Progenitor cell of endocrine pancreas (in vitro differentiated cells): ENCODE measurements at regions not wholly inside any gene's neighbourhood (a gene's known extent, or its start where the extent isn't known, plus 50 kb on each side); places are given as distances from the start of the nearest gene placed in this dataset.
"Not testable (repeated sequence)": the region's sequence is repeated elsewhere in the genome, so short reads cannot be mapped to it uniquely, and the experiment has no call there.

ENCODE experiments used
- DNase-seq: peaks from one replicate; pipeline ENCODE4 v3.0.0; 2021; ENCODE audit warnings: low spot score; ENCODE audit not compliant: unreplicated experiment
- H3K27ac Mint-ChIP-seq: 2 replicates; pipeline ENCODE4 v1.8.0; 2021; ENCODE audit warnings: mild to moderate bottlenecking, moderate library complexity, mixed read lengths
- H3K27me3 Mint-ChIP-seq: 2 replicates; pipeline ENCODE4 v1.8.0; 2021; ENCODE audit warnings: mixed read lengths
- H3K36me3 Mint-ChIP-seq: 2 replicates; pipeline ENCODE4 v1.8.0; 2022; ENCODE audit warnings: mixed read lengths; ENCODE audit not compliant: insufficient read depth
- H3K4me1 Mint-ChIP-seq: 2 replicates; pipeline ENCODE4 v1.8.0; 2021; ENCODE audit warnings: low read depth, mixed read lengths
- H3K4me3 Mint-ChIP-seq: 2 replicates; pipeline ENCODE4 v1.8.0; 2021; ENCODE audit warnings: low read depth, mild to moderate bottlenecking, moderate library complexity, mixed read lengths
- H3K9me3 Mint-ChIP-seq: 2 replicates; pipeline ENCODE4 v1.8.0; 2021; ENCODE audit warnings: low read depth, mixed read lengths
- TF ChIP-seq, protein P1 (sequence below): fragments of 200-600 bp; sonication (generic); IDR thresholded peaks from one replicate; pipeline ENCODE4 v1.5.0; 2021; ENCODE audit warnings: antibody characterized with exemption, mild to moderate bottlenecking; ENCODE audit not compliant: unreplicated experiment

DNA sequence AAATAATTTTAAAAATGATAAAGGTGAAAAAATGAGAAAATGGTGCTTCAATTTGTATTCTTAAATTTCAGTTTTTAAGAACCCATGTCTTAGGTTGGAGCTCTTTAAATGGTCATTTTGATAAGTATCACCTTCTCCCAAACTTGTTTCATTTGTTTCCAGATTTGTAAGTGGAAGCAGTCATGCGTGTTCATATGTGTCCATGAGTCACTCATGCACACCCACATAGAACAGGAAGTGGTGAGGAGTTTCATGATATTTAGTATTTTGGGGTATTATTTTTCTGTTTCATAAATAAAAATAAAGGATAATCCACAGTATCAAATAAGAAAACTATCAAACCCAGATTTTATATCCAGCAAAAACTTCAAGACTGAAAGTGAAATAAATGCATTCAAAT is 570.4 kb upstream of the ST8SIA4 start:
- H3K36me3 Mint-ChIP-seq = no peaks in the 10 kb centered on the region
- H3K9me3 Mint-ChIP-seq = no peaks in the 10 kb centered on the region
- TF ChIP-seq, protein P1, sequence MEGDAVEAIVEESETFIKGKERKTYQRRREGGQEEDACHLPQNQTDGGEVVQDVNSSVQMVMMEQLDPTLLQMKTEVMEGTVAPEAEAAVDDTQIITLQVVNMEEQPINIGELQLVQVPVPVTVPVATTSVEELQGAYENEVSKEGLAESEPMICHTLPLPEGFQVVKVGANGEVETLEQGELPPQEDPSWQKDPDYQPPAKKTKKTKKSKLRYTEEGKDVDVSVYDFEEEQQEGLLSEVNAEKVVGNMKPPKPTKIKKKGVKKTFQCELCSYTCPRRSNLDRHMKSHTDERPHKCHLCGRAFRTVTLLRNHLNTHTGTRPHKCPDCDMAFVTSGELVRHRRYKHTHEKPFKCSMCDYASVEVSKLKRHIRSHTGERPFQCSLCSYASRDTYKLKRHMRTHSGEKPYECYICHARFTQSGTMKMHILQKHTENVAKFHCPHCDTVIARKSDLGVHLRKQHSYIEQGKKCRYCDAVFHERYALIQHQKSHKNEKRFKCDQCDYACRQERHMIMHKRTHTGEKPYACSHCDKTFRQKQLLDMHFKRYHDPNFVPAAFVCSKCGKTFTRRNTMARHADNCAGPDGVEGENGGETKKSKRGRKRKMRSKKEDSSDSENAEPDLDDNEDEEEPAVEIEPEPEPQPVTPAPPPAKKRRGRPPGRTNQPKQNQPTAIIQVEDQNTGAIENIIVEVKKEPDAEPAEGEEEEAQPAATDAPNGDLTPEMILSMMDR = no peak
- H3K4me1 Mint-ChIP-seq = no peaks in the 10 kb centered on the region
- H3K27me3 Mint-ChIP-seq = no peaks in the 10 kb centered on the region
- no peak overlapping the region for H3K27ac Mint-ChIP-seq
- H3K4me3 Mint-ChIP-seq = no peak overlapping the region
- DNase-seq = no peak

GRCh38 chr5:101461455-101461854 is 558.4 kb upstream of the ST8SIA4 start:
- Mint-ChIP-seq H3K27ac (no peak overlapping the region), H3K4me1 (peaks cover 1% of the 10 kb centered on the region), H3K36me3 (no peaks in the 10 kb centered on the region), H3K4me3 (no peak overlapping the region), H3K27me3 (no peaks in the 10 kb centered on the region), H3K9me3 (no peaks in the 10 kb centered on the region)
- TF ChIP-seq, protein P1 = no peak
- DNase-seq = no peak

- no peak overlapping the region for H3K4me3 Mint-ChIP-seq
- peaks cover 1% of the 10 kb centered on the region for H3K4me1 Mint-ChIP-seq
- no peaks in the 10 kb centered on the region for H3K27me3 Mint-ChIP-seq
Observed at GRCh38 chr5:101458587-101458986, 555.5 kb upstream of the ST8SIA4 start.

DNA sequence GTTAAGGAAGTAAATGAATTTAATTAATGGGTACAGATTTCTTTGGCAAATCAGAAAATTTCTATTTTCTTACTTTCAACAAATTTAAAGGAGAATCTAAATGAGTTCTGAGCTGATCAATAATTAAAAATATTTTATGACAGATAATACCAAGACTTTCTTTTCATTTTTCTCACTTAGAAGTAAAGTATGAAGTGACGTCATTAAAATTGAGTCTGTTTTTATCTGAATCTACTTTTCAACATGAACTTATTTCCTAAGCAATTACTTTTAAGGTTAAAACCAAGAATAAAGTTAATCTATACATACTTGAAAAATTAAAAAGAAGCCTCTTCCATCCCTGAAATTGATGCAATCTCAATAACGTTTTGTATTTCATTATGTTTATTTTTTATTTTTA is 552.8 kb upstream of the ST8SIA4 start:
- Mint-ChIP-seq H3K4me3 (no peak overlapping the region), H3K27ac (no peak overlapping the region), H3K36me3 (no peaks in the 10 kb centered on the region), H3K27me3 (no peaks in the 10 kb centered on the region), H3K9me3 (peaks cover 5% of the 10 kb centered on the region), H3K4me1 (no peaks in the 10 kb centered on the region)
- DNase-seq = no peak
- TF ChIP-seq, protein P1 = no peak

More at GRCh38 chr5:101458587-101458986, 555.5 kb upstream of the ST8SIA4 start:
- Mint-ChIP-seq H3K27ac (no peak overlapping the region), H3K36me3 (no peaks in the 10 kb centered on the region), H3K9me3 (no peaks in the 10 kb centered on the region)
- TF ChIP-seq, protein P1 = no peak
- no peak for DNase-seq

GRCh38 chr5:101455048-101455447 is 552.0 kb upstream of the ST8SIA4 start:
- H3K27ac Mint-ChIP-seq = no peak overlapping the region
- H3K27me3 Mint-ChIP-seq = no peaks in the 10 kb centered on the region
- no peaks in the 10 kb centered on the region for H3K36me3 Mint-ChIP-seq
- H3K9me3 Mint-ChIP-seq = peaks cover 5% of the 10 kb centered on the region
- no peak for DNase-seq
- H3K4me1 Mint-ChIP-seq = no peaks in the 10 kb centered on the region
- TF ChIP-seq, protein P1 = no peak
- no peak overlapping the region for H3K4me3 Mint-ChIP-seq

DNA sequence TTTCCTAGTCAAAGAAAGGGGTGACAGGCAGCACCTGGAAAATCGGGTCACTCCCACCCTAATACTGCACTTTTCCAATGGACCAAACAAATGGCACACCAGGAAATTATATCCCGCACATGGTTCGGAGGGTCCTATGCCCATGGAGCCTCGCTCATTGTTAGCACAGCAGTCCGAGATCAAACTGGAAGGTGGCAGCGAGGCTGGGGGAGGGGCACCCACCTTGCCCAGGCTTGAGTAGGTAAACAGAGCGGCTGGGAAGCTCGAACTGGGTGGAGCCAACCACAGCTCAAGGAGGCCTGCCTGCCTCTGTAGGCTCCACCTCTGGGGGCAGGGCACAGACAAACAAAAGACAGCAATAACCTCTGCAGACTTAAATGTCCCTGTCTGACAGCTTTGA is 539.2 kb upstream of the ST8SIA4 start:
- not testable (repeated sequence) for DNase-seq, H3K4me3 Mint-ChIP-seq, H3K36me3 Mint-ChIP-seq

More for the DNA sequence above, 539.2 kb upstream of the ST8SIA4 start:
- not testable (repeated sequence) for H3K27ac Mint-ChIP-seq, H3K4me1 Mint-ChIP-seq, H3K27me3 Mint-ChIP-seq
- H3K9me3 Mint-ChIP-seq = peaks cover 12% of the 10 kb centered on the region
